Adipocyte (in vitro differentiated cells): ENCODE measurements at regions not wholly inside any gene's neighbourhood (a gene's known extent, or its start where the extent isn't known, plus 50 kb on each side); places are given as distances from the start of the nearest gene placed in this dataset.

ENCODE experiments used
- DNase-seq: peaks from one replicate; pipeline ENCODE4 v3.0.0-alpha.2; 2015; ENCODE audit warnings: low read depth
- H3K27me3 ChIP-seq: replicated peaks from 2 replicates; pipeline ENCODE4 v1.7.0; 2013; ENCODE audit warnings: mild to moderate bottlenecking, low read length, moderate library complexity; ENCODE audit not compliant: control insufficient read depth, insufficient read depth
- H3K36me3 ChIP-seq: 2 replicates; pipeline ENCODE4 v1.7.0; 2013; ENCODE audit warnings: low read length, mild to moderate bottlenecking, moderate library complexity; ENCODE audit not compliant: control insufficient read depth, insufficient read depth, severe bottlenecking
- H3K4me1 ChIP-seq: 2 replicates; pipeline ENCODE4 v1.7.0; 2013; ENCODE audit warnings: mild to moderate bottlenecking, low read length, moderate library complexity; ENCODE audit not compliant: control insufficient read depth, insufficient read depth
- H3K4me3 ChIP-seq: 2 replicates; pipeline ENCODE4 v1.7.0; 2013; ENCODE audit warnings: mild to moderate bottlenecking, low read length, moderate library complexity
- H3K9ac ChIP-seq: 2 replicates; pipeline ENCODE4 v1.7.0; 2013; ENCODE audit warnings: mild to moderate bottlenecking, low read length, moderate library complexity
- H3K9me3 ChIP-seq: 2 replicates; pipeline ENCODE4 v1.7.0; 2013; ENCODE audit warnings: mild to moderate bottlenecking, low read length, moderate library complexity; ENCODE audit not compliant: control insufficient read depth

GRCh38 chr18:69216321-69216720 is 184.4 kb upstream of the DOK6 start:
- DNase-seq: no peak
- H3K36me3 ChIP-seq: no peaks in the 10 kb centered on the region
- no peak overlapping the region for H3K9ac ChIP-seq
- H3K4me1 ChIP-seq: no peaks in the 10 kb centered on the region
- no peaks in the 10 kb centered on the region for H3K27me3 ChIP-seq
- no peak overlapping the region for H3K4me3 ChIP-seq
- no peaks in the 10 kb centered on the region for H3K9me3 ChIP-seq

- Histone ChIP-seq H3K4me1 (no peaks in the 10 kb centered on the region), H3K36me3 (no peaks in the 10 kb centered on the region), H3K27me3 (peaks cover 4% of the 10 kb centered on the region), H3K4me3 (no peak overlapping the region), H3K9me3 (no peaks in the 10 kb centered on the region), H3K9ac (no peak overlapping the region)
- DNase-seq: no peak
These were observed 183.3 kb upstream of the DOK6 start for GRCh38 chr18:69217196-69218000.

- peaks cover 4% of the 10 kb centered on the region for H3K27me3 ChIP-seq
- no peaks in the 10 kb centered on the region for H3K9me3 ChIP-seq
- no peak for DNase-seq
- no peak overlapping the region for H3K9ac ChIP-seq
- H3K36me3 ChIP-seq: no peaks in the 10 kb centered on the region
- H3K4me3 ChIP-seq: no peak overlapping the region
- no peaks in the 10 kb centered on the region for H3K4me1 ChIP-seq
These were observed 180.2 kb upstream of the DOK6 start for GRCh38 chr18:69220529-69220928.

GRCh38 chr18:69222089-69222488 is 178.6 kb upstream of the DOK6 start:
- Histone ChIP-seq H3K27me3 (peaks cover 4% of the 10 kb centered on the region), H3K4me3 (no peak overlapping the region), H3K9me3 (no peaks in the 10 kb centered on the region), H3K36me3 (no peaks in the 10 kb centered on the region), H3K4me1 (no peaks in the 10 kb centered on the region), H3K9ac (no peak overlapping the region)
- DNase-seq: no peak

- H3K27me3 ChIP-seq: no peaks in the 10 kb centered on the region
- H3K4me1 ChIP-seq: no peaks in the 10 kb centered on the region
- no peak for DNase-seq
These were observed 173.7 kb upstream of the DOK6 start for GRCh38 chr18:69226971-69227370.

GRCh38 chr18:69230204-69230603 is 170.5 kb upstream of the DOK6 start:
- Histone ChIP-seq H3K9me3 (no peaks in the 10 kb centered on the region), H3K36me3 (no peaks in the 10 kb centered on the region), H3K9ac (no peak overlapping the region), H3K4me1 (no peaks in the 10 kb centered on the region), H3K4me3 (no peak overlapping the region), H3K27me3 (no peaks in the 10 kb centered on the region)
- DNase-seq: no peak

More at GRCh38 chr18:69226971-69227370, 173.7 kb upstream of the DOK6 start:
- Histone ChIP-seq H3K9me3 (no peaks in the 10 kb centered on the region), H3K36me3 (no peaks in the 10 kb centered on the region), H3K4me3 (no peak overlapping the region), H3K9ac (no peak overlapping the region)

GRCh38 chr18:69233465-69234054 is 167.1 kb upstream of the DOK6 start:
- H3K9ac ChIP-seq: no peak overlapping the region
- H3K4me1 ChIP-seq: no peaks in the 10 kb centered on the region
- H3K36me3 ChIP-seq: no peaks in the 10 kb centered on the region
- H3K4me3 ChIP-seq: no peak overlapping the region
- H3K9me3 ChIP-seq: no peaks in the 10 kb centered on the region
- DNase-seq: no peak
- H3K27me3 ChIP-seq: no peaks in the 10 kb centered on the region

GRCh38 chr18:69239849-69240674 is 160.6 kb upstream of the DOK6 start:
- H3K36me3 ChIP-seq: no peaks in the 10 kb centered on the region
- no peaks in the 10 kb centered on the region for H3K4me1 ChIP-seq
- no peak overlapping the region for H3K9ac ChIP-seq
- no peak overlapping the region for H3K4me3 ChIP-seq
- DNase-seq: no peak
- no peaks in the 10 kb centered on the region for H3K27me3 ChIP-seq
- no peaks in the 10 kb centered on the region for H3K9me3 ChIP-seq

- H3K9ac ChIP-seq: no peak overlapping the region
- H3K36me3 ChIP-seq: no peaks in the 10 kb centered on the region
These were observed 154.7 kb upstream of the DOK6 start for GRCh38 chr18:69246027-69246426.

GRCh38 chr18:69250305-69251151 is 150.2 kb upstream of the DOK6 start:
- no peaks in the 10 kb centered on the region for H3K27me3 ChIP-seq
- H3K9me3 ChIP-seq: no peaks in the 10 kb centered on the region
- H3K36me3 ChIP-seq: no peaks in the 10 kb centered on the region
- DNase-seq: peak; percentile 95
- no peak overlapping the region for H3K9ac ChIP-seq
- peak overlapping the region; percentile 65 for H3K4me3 ChIP-seq
- peaks cover 12% of the 10 kb centered on the region for H3K4me1 ChIP-seq

More at GRCh38 chr18:69246027-69246426, 154.7 kb upstream of the DOK6 start:
- no peaks in the 10 kb centered on the region for H3K27me3 ChIP-seq
- H3K4me3 ChIP-seq: no peak overlapping the region
- peaks cover 12% of the 10 kb centered on the region for H3K4me1 ChIP-seq
- no peak for DNase-seq
- H3K9me3 ChIP-seq: no peaks in the 10 kb centered on the region
